ENCODE measurements at regions not wholly inside any gene's neighbourhood (a gene's known extent, or its start where the extent isn't known, plus 50 kb on each side); places are given as distances from the start of the nearest gene placed in this dataset.
A peak's percentile ranks its signal among the peaks of the same experiment; 100 is the strongest.

GRCh38 chr10:29850371-29850770 is 209.0 kb downstream of the JCAD start:
- DNase-seq: no peak

GRCh38 chr10:29849886-29850285 is 209.5 kb downstream of the JCAD start:
- no peak for DNase-seq

GRCh38 chr10:29849126-29849833 is 210.1 kb downstream of the JCAD start:
- no peak for DNase-seq

- DNase-seq: no peak
Observed at GRCh38 chr10:29846881-29847280, 212.1 kb upstream of the SVIL start.

GRCh38 chr10:29845166-29845565 is 210.4 kb upstream of the SVIL start:
- DNase-seq: no peak

- DNase-seq: no peak
Observed at GRCh38 chr10:29843143-29843542, 208.4 kb upstream of the SVIL start.

- peak; percentile 69 for DNase-seq
Observed at GRCh38 chr10:29841724-29842649, 207.2 kb upstream of the SVIL start.

GRCh38 chr10:29840516-29841276 is 205.9 kb upstream of the SVIL start:
- no peak for DNase-seq

GRCh38 chr10:29839826-29840515 is 205.2 kb upstream of the SVIL start:
- DNase-seq: peak; percentile 63

- no peak for DNase-seq
Observed at GRCh38 chr10:29838539-29838938, 203.8 kb upstream of the SVIL start.

GRCh38 chr10:29837586-29837985 is 202.8 kb upstream of the SVIL start:
- DNase-seq: no peak

- no peak for DNase-seq
Observed at GRCh38 chr10:29836396-29836795, 201.6 kb upstream of the SVIL start.

- DNase-seq: no peak
Observed at GRCh38 chr10:29835055-29835454, 200.3 kb upstream of the SVIL start.

GRCh38 chr10:29830531-29831512 is 196.1 kb upstream of the SVIL start:
- no peak for DNase-seq

- DNase-seq: no peak
Observed at GRCh38 chr10:29829776-29830175, 195.0 kb upstream of the SVIL start.

GRCh38 chr10:29828956-29829355 is 194.2 kb upstream of the SVIL start:
- DNase-seq: no peak

- DNase-seq: no peak
Observed at GRCh38 chr10:29828440-29828894, 193.7 kb upstream of the SVIL start.

- DNase-seq: no peak
Observed at GRCh38 chr10:29827512-29827911, 192.7 kb upstream of the SVIL start.

- DNase-seq: no peak
Observed at GRCh38 chr10:29826801-29827450, 192.2 kb upstream of the SVIL start.

- no peak for DNase-seq
Observed at GRCh38 chr10:29826221-29826620, 191.4 kb upstream of the SVIL start.

- no peak for DNase-seq
Observed at GRCh38 chr10:29823553-29824080, 188.8 kb upstream of the SVIL start.
